Loucy (cell line): ENCODE measurements at regions not wholly inside any gene's neighbourhood (a gene's known extent, or its start where the extent isn't known, plus 50 kb on each side); places are given as distances from the start of the nearest gene placed in this dataset.

Experiments
- CTCF ChIP-seq: fragments of 200-600 bp; sonication (generic); conservative IDR thresholded peaks from 2 replicates; pipeline ENCODE4 v1.5.1; 2014; ENCODE audit warnings: mild to moderate bottlenecking, antibody characterized with exemption, low read length
- EZH2phosphoT487 ChIP-seq: fragments of 200-600 bp; IDR thresholded peaks from 2 replicates; pipeline ENCODE4 v1.6.1; 2018; ENCODE audit warnings: antibody characterized with exemption, mild to moderate bottlenecking, moderate library complexity, borderline replicate concordance

- no peak for TF ChIP-seq CTCF
- no peak for TF ChIP-seq EZH2phosphoT487
These were observed 100.0 kb upstream of the NEDD9 start for GRCh38 chr6:11332463-11332862.
